Mucosa of descending colon (tissue), 3 donors: ENCODE measurements at regions not wholly inside any gene's neighbourhood (a gene's known extent, or its start where the extent isn't known, plus 50 kb on each side); places are given as distances from the start of the nearest gene placed in this dataset.

Experiments
- ATAC-seq: fragments of 200-7000 bp; cut with Tn5 transposase; one replicate; pipeline ENCODE4 v1.9.1; 2020; ENCODE audit warnings: mild to moderate bottlenecking, moderate library complexity
- DNase-seq, 3 donors: peaks; one replicate each; pipeline ENCODE4 v3.0.0-alpha.2; 2020
- H3K36me3 ChIP-seq: fragments of 200-600 bp; one replicate; pipeline ENCODE4 v1.8.0; 2021; ENCODE audit warnings: low read depth, mild to moderate bottlenecking
- H3K4me1 ChIP-seq: fragments of 200-600 bp; one replicate; pipeline ENCODE4 v1.8.0; 2021; ENCODE audit warnings: low read depth, mild to moderate bottlenecking
- H3K4me3 ChIP-seq: fragments of 200-600 bp; one replicate; pipeline ENCODE4 v1.8.0; 2021; ENCODE audit warnings: mild to moderate bottlenecking
- H3K9me3 ChIP-seq: fragments of 200-600 bp; one replicate; pipeline ENCODE4 v1.8.0; 2021; ENCODE audit warnings: mild to moderate bottlenecking
- CTCF ChIP-seq: fragments of 200-600 bp; IDR thresholded peaks from one replicate; pipeline ENCODE4 v1.8.0; 2022; ENCODE audit warnings: antibody characterized with exemption, mild to moderate bottlenecking
- intact Hi-C, 2 donors: fragments of 100-400 bp; cut with DNase I in 1 of 2; cut with micrococcal nuclease in 1 of 2; formaldehyde crosslinking; loops; one replicate each; pipeline versions ENCODE4 v1.11.0 to v1.11.1; 2022; cut with DNase I, micrococcal nuclease
- donor health status: DM: no; HTN: no; CAD: no; lungs with moderate emphysema.
- donor health status: DM: no; HTN: no; CAD: no.
- donor health status: DM: no; HTN: yes; CAD: no.

GRCh38 chr18:42412281-42412680, 457.2 kb downstream of the PIK3C3 start:
- no peak for DNase-seq
- intact Hi-C loops, result no loop called here
- ATAC-seq, result no peak

DNA sequence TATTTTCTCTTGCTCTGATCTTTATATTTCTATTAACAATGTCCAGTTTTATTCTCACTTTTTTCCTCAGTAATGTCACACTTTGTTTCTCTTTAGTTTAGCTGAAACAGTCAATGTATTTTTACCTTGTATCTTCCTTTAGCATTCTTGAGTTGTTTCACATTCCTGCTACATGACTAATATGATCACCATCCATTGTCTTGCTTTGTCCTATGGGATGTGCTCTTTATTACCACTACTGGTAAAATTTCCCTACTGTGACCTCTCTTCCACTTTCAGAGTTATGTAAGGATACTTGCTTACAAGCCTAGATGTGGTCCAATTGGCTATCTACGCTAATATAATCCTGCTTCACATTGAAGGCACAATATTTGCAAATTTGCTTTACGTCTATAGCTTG, 457.9 kb downstream of the PIK3C3 start:
- no peaks in the 10 kb centered on the region for H3K9me3 ChIP-seq
- ATAC-seq (no peak), DNase-seq (no peak)
- H3K4me1 ChIP-seq, result no peaks in the 10 kb centered on the region
- no peak for TF ChIP-seq CTCF
- no peaks in the 10 kb centered on the region for H3K36me3 ChIP-seq
- H3K4me3 ChIP-seq, result no peak overlapping the region
- intact Hi-C loops, result no loop called here

More at GRCh38 chr18:42412281-42412680, 457.2 kb downstream of the PIK3C3 start:
- no peaks in the 10 kb centered on the region for H3K4me1 ChIP-seq
- H3K9me3 ChIP-seq, result no peaks in the 10 kb centered on the region
- TF ChIP-seq CTCF, result no peak
- H3K36me3 ChIP-seq, result no peaks in the 10 kb centered on the region
- H3K4me3 ChIP-seq, result no peak overlapping the region

DNA sequence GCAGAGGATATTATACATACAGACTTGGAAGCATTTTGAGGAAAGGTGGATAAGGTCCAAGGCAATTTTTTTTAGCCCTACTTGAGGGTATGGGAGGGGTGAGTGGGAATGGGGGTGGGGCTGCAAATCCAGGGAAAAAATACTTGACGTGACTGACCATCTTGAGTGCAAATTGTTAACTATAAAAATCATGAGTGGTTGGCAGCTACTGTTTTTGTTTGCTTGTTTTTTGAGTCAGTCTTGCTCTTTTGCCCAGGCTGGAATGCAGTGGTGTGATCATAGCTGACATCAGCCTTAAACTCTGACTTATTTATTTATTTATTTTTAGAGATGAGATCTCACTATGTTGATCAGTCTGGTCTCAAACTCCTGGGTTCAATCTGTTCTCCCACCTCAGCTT, 458.8 kb downstream of the PIK3C3 start:
- Histone ChIP-seq H3K4me3 (no peak overlapping the region), H3K36me3 (no peaks in the 10 kb centered on the region), H3K4me1 (no peaks in the 10 kb centered on the region), H3K9me3 (no peaks in the 10 kb centered on the region)
- intact Hi-C loops, result no loop called here
- DNase-seq (no peak), ATAC-seq (no peak)
- TF ChIP-seq CTCF, result no peak

DNA sequence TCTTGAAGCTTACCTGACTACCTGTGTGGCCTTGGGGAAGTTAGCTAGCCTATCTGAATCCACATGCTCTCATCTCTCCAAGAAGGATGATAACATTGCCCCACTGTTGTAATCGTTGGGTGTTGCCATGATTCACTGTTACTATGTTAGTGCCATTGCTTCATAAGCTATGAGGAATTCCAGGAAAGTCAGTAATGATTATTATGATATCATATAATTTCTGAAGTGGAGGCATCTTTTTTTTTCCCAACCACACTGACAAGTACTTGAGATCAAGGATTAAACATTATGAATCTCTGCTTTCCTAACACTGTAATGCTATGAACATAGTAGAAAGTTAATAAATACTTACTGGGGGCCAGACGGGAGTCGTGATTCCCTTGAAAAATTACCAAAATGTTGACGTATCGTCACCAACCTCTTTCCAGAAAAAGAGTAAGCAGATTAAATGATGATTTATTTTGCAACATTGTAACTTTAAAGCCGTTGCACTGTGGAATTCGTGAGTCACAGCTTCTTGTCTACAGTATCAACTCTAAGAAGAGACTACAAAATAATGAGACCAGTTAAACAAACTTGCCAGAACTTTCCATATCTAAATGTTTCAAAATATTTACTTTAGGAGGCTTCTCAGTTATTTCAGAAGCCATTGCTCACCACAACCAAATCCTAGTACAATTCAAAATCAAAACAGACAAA, 459.9 kb downstream of the PIK3C3 start:
- ATAC-seq (peak; percentile 42), DNase-seq (peak in 1 of 3 donors; percentile 9)
- Histone ChIP-seq H3K4me3 (no peak overlapping the region), H3K4me1 (no peaks in the 10 kb centered on the region), H3K36me3 (no peaks in the 10 kb centered on the region), H3K9me3 (no peaks in the 10 kb centered on the region)
- intact Hi-C loops, result no loop called here
- TF ChIP-seq CTCF, result no peak

DNA sequence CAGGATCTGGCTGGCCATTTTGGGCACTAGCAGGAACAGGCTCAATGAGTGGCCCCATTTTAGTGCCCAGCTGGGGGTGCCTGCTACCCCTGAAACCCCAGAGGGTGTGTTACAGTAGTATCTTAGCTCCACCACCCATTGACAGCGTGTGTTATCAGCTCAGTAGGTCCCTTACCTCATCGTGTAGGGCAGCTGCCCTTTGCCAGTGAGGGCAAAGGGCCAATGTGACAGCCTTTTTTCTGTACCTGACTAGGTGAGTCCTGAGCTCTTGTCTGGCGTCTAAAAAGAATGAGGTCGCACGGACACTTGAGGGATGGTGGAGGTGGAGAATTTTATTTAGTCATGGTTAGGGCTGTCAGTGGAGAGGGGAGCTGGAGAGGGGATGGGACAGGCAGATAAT, 462.2 kb downstream of the PIK3C3 start:
- H3K4me1 ChIP-seq, result no peaks in the 10 kb centered on the region
- ATAC-seq (no peak), DNase-seq (no peak)
- H3K9me3 ChIP-seq, result no peaks in the 10 kb centered on the region
- H3K36me3 ChIP-seq, result no peaks in the 10 kb centered on the region
- TF ChIP-seq CTCF, result no peak
- intact Hi-C loops, result no loop called here
- no peak overlapping the region for H3K4me3 ChIP-seq

DNA sequence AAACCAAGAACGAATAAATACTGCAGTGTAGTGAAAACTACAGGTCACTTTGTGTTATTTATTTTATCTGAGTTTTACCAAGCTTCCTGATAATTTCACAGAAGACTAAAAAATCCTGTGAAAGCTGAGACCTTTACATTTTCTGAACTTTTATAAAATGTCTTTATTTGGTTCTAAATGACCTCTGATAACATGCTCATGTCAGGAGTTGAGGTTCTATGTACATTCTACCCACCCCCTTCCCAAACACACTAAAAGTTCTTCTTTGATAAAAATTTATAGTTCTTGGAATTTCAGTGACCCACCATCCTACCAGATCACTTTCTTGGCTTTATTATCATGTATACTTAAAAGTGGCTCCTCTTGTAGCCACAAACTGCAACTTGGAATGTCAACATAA, 463.1 kb downstream of the PIK3C3 start:
- no peak overlapping the region for H3K4me3 ChIP-seq
- no peaks in the 10 kb centered on the region for H3K9me3 ChIP-seq
- no peak for ATAC-seq
- no peak for DNase-seq
- intact Hi-C loops, result no loop called here
- H3K4me1 ChIP-seq, result no peaks in the 10 kb centered on the region
- no peaks in the 10 kb centered on the region for H3K36me3 ChIP-seq
- no peak for TF ChIP-seq CTCF
